ENCODE measurements at regions not wholly inside any gene's neighbourhood (a gene's known extent, or its start where the extent isn't known, plus 50 kb on each side); places are given as distances from the start of the nearest gene placed in this dataset.

DNA sequence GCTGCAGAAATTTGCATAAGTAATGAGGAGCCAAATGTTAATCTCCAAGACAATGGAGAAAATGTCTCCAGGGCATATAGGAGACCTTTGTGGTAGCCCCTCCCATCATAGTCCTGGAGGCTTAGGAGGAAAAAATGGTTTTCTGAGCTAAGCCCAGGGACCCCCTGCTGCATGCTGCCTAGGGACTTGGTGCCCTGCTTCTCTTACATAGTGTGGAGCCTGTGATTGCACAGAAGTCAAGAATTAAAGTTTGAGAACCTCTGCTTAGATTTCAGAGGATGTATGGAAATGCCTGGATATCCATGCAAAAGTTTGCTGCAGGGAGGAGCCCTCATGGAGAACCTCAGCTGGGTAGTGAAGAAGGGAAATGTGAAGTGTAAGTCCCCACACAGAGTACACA lies 379.4 kb upstream of the TACR3 start:
- DNase-seq (ENCODE audit: low spot score in 2 of 2) (no peak), ATAC-seq (replicated peaks; ENCODE audit: extremely low read depth, poor library complexity, severe bottlenecking) (no peak)
- no peaks in the 10 kb centered on the region for H3K36me3 Mint-ChIP-seq (ENCODE audit: insufficient read depth)
- no peak overlapping the region for H3K27ac Mint-ChIP-seq (ENCODE audit: low read depth)
- no peaks in the 10 kb centered on the region for H3K27me3 Mint-ChIP-seq
- no peak overlapping the region for H3K4me3 Mint-ChIP-seq
- H3K9me3 Mint-ChIP-seq = peaks cover 25% of the 10 kb centered on the region
- no peaks in the 10 kb centered on the region for H3K4me1 Mint-ChIP-seq

DNA sequence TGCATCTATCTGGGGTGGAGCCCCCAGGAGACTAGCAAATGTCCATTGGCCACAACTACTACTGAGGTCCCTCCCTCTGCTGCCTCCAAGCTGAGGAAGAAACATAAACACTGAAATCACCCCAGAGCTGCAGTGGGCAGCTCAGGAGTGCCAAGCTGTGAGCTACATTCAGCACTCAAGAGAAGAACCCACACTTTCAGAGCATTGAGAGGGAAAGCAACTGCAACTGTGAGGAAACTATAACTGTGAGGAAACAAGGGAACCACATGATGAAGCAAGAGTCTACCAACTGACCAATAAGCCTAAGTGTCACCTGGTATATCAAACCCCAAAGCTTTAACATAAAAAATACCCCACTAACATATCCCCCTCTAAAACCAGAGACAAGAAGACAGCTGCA lies 373.5 kb upstream of the TACR3 start:
- no peak overlapping the region for H3K4me3 Mint-ChIP-seq

DNA sequence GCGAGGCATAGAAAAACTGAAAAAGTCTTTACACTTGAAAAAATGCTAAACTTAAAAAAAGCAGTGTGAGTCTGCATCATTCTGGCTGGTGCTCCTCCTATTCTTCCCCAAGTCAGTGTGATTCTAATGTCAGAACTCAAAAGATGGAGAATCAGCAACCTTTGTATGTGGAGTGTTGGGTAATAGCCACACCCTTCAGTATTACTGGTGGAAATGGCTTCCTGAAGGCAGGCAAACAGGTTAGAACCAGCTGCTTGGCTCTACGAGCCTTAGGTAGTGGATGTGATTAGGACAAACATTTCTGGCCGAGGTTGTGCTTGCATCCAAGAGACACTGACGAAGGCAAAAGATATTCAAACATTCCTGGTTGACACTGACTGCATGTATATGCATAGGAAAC lies 353.4 kb upstream of the TACR3 start:
- no peak overlapping the region for H3K27ac Mint-ChIP-seq (ENCODE audit: low read depth)
- ATAC-seq (replicated peaks; ENCODE audit: extremely low read depth, poor library complexity, severe bottlenecking) = no peak
- no peak for DNase-seq (ENCODE audit: low spot score in 2 of 2)
- H3K4me1 Mint-ChIP-seq = no peaks in the 10 kb centered on the region
- no peaks in the 10 kb centered on the region for H3K36me3 Mint-ChIP-seq (ENCODE audit: insufficient read depth)
- H3K27me3 Mint-ChIP-seq = no peaks in the 10 kb centered on the region
- H3K9me3 Mint-ChIP-seq = no peaks in the 10 kb centered on the region
- no peak overlapping the region for H3K4me3 Mint-ChIP-seq

More for the DNA sequence above, 373.5 kb upstream of the TACR3 start:
- Mint-ChIP-seq H3K9me3 (peaks cover 22% of the 10 kb centered on the region), H3K27me3 (no peaks in the 10 kb centered on the region), H3K27ac (ENCODE audit: low read depth) (no peak overlapping the region), H3K36me3 (ENCODE audit: insufficient read depth) (no peaks in the 10 kb centered on the region), H3K4me1 (no peaks in the 10 kb centered on the region)
- ATAC-seq (replicated peaks; ENCODE audit: extremely low read depth, poor library complexity, severe bottlenecking) (no peak), DNase-seq (ENCODE audit: low spot score in 2 of 2) (no peak)

DNA sequence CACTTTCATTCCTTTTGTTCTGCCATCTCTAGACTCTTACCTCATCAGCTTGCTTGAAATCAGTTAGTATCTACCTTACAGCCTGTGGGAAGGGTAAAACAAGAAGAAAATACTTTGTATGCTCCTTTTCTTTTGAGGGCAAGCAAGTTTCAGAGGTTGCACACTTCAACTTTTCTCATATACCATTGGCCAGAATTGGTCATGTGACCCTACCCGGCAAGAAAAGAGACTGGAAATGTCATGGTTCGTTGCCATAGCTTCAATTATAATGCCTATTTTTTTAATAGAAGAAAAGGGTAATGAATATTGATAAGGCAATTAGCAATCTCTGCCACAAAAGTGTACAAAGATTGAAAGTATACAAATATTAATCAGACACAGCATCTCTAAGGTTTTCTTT lies 346.7 kb upstream of the TACR3 start:
- Mint-ChIP-seq H3K36me3 (ENCODE audit: insufficient read depth) (no peaks in the 10 kb centered on the region), H3K27ac (ENCODE audit: low read depth) (no peak overlapping the region), H3K4me1 (no peaks in the 10 kb centered on the region), H3K4me3 (no peak overlapping the region), H3K9me3 (no peaks in the 10 kb centered on the region), H3K27me3 (no peaks in the 10 kb centered on the region)
- DNase-seq (ENCODE audit: low spot score in 2 of 2) (no peak), ATAC-seq (replicated peaks; ENCODE audit: extremely low read depth, poor library complexity, severe bottlenecking) (no peak)

DNA sequence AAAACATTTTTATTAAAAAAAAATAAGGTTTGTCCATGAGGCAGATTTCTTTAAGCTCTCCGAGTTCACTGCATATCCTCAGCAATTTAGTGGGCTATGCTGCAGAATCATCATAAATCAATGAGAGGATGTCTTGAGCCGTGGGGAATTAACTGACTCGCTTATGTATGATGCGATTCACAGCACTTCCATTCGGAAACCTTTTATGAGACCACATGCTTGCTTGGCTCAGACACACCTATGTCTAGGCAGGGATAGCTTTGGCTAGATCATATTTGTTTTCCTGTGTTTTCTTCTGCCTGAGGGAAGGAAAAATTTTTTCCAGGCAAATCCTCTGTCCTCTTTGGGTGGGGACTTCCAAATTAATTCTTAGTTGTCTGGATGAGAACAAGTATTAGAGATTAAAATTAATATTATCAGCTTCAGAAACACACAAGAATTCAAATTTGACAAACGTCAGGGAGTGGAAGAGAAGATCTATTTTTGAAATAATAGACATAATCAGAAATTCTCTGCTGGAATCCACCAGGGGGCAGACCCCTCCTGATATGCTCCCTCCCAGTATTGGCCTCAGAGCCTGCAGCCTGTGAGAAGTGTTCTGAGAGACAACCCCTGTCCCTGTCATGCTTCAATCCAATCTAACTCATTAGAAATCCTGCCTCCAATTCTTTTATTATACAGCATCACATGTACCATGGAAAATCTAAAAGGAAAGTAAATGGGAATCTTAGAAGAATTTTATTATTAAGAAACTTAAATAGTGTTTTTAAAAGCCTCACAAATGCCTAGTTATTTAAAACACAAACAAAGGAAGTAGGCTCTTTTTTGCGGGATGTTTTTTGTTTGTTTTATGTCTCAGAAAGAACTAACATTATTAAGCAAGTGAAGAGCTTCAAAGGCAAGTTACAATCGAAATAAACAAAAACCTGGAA lies 345.1 kb upstream of the TACR3 start:
- no peak overlapping the region for H3K27ac Mint-ChIP-seq (ENCODE audit: low read depth)
- no peaks in the 10 kb centered on the region for H3K27me3 Mint-ChIP-seq
- no peaks in the 10 kb centered on the region for H3K4me1 Mint-ChIP-seq
- H3K9me3 Mint-ChIP-seq = peaks cover 5% of the 10 kb centered on the region
- ATAC-seq (replicated peaks; ENCODE audit: extremely low read depth, poor library complexity, severe bottlenecking) (no peak), DNase-seq (ENCODE audit: low spot score in 2 of 2) (no peak)
- no peak overlapping the region for H3K4me3 Mint-ChIP-seq
- H3K36me3 Mint-ChIP-seq (ENCODE audit: insufficient read depth) = no peaks in the 10 kb centered on the region

DNA sequence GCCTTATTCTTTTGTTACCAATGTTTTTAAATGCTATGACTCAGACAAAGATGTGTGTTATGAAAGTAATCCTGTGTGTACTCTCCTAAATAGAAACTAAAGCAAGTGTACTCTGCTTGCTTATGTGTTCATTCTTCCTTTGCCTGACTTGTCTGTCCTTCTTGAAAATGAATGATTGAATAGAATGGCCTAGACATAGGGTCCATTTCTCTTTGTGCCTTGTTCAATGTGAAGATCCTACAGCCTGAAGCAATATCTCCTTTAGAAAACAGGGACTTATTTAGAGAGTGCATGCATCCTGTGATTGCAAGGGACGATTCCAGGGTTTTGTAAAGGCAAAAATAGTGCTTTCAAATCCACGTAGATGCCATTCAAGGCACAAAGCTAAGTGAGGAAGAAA lies 343.6 kb upstream of the TACR3 start:
- H3K4me3 Mint-ChIP-seq = no peak overlapping the region
- peaks cover 12% of the 10 kb centered on the region for H3K9me3 Mint-ChIP-seq
- H3K27ac Mint-ChIP-seq (ENCODE audit: low read depth) = no peak overlapping the region
- H3K27me3 Mint-ChIP-seq = no peaks in the 10 kb centered on the region
- no peaks in the 10 kb centered on the region for H3K4me1 Mint-ChIP-seq
- H3K36me3 Mint-ChIP-seq (ENCODE audit: insufficient read depth) = no peaks in the 10 kb centered on the region
- ATAC-seq (replicated peaks; ENCODE audit: extremely low read depth, poor library complexity, severe bottlenecking) (no peak), DNase-seq (ENCODE audit: low spot score in 2 of 2) (no peak)

DNA sequence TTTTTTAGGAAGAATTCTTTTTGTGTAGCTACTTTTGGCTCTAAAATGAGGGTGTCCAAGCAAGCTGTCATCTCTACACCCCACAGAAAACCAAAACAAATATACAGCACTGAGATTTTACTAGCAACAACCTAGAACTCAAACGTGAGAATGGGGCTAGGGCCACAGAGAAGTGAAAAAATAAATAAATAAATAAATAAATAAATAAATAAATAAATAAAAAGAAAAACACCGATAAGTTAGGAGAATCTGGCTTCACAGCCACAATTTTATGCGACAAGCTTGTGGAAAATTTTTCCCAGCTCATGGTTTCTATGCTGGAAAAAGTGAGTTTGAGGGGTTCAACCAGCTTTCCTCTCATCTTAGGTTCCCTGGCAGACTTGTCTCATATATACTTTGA lies 324.6 kb upstream of the TACR3 start:
- no peak overlapping the region for H3K27ac Mint-ChIP-seq (ENCODE audit: low read depth)
- no peak overlapping the region for H3K4me3 Mint-ChIP-seq
- no peaks in the 10 kb centered on the region for H3K4me1 Mint-ChIP-seq
- ATAC-seq (replicated peaks; ENCODE audit: extremely low read depth, poor library complexity, severe bottlenecking) = no peak
- H3K36me3 Mint-ChIP-seq (ENCODE audit: insufficient read depth) = no peaks in the 10 kb centered on the region
- H3K27me3 Mint-ChIP-seq = no peaks in the 10 kb centered on the region
- no peak for DNase-seq (ENCODE audit: low spot score in 2 of 2)
- no peaks in the 10 kb centered on the region for H3K9me3 Mint-ChIP-seq

DNA sequence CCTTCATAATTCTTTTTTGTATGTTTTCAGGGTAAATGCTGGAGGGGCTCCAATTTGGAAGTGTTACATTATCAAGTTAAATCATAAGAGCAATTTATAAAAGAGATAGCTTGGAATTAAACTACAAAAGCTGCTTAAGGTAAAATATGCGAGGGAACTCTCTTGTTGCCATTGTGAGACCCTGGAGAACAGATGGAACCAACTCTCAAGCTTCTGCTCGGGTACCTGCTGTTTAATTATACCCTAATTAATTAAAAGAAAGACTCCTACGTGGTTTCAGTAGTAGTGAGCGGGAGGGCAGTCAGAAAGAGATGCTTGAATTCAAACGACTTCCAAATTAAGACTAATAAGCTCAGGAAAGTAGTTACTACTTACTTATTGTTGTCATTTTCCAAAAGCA lies 313.1 kb upstream of the TACR3 start:
- Mint-ChIP-seq H3K36me3 (ENCODE audit: insufficient read depth) (no peaks in the 10 kb centered on the region), H3K27me3 (no peaks in the 10 kb centered on the region), H3K27ac (ENCODE audit: low read depth) (no peak overlapping the region), H3K4me3 (no peak overlapping the region), H3K9me3 (no peaks in the 10 kb centered on the region), H3K4me1 (no peaks in the 10 kb centered on the region)
- DNase-seq (ENCODE audit: low spot score in 2 of 2) = no peak
- ATAC-seq (replicated peaks; ENCODE audit: extremely low read depth, poor library complexity, severe bottlenecking) = no peak

DNA sequence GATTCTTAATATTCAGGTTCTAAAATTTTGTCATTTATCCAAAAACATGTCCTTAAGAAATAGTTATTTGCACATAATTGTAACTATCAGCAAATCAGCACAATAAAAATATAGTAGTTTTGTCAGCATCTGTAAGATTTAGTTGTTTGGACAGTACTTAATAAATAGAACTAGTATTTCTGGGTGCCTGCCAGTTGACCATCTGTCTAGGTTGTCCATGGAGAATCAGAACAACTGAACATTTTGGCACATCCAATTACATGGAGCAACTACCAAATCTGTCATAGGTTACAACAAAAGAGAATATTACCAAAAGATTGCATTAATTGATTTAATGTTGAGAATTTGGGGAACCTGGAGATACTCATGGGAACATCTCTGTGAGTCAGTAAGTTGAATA lies 305.5 kb upstream of the TACR3 start:
- H3K27me3 Mint-ChIP-seq = no peaks in the 10 kb centered on the region
- peaks cover 9% of the 10 kb centered on the region for H3K9me3 Mint-ChIP-seq
- H3K36me3 Mint-ChIP-seq (ENCODE audit: insufficient read depth) = no peaks in the 10 kb centered on the region
- H3K4me1 Mint-ChIP-seq = no peaks in the 10 kb centered on the region
- H3K27ac Mint-ChIP-seq (ENCODE audit: low read depth) = no peak overlapping the region
- H3K4me3 Mint-ChIP-seq = no peak overlapping the region
- ATAC-seq (replicated peaks; ENCODE audit: extremely low read depth, poor library complexity, severe bottlenecking) (no peak), DNase-seq (ENCODE audit: low spot score in 2 of 2) (no peak)

DNA sequence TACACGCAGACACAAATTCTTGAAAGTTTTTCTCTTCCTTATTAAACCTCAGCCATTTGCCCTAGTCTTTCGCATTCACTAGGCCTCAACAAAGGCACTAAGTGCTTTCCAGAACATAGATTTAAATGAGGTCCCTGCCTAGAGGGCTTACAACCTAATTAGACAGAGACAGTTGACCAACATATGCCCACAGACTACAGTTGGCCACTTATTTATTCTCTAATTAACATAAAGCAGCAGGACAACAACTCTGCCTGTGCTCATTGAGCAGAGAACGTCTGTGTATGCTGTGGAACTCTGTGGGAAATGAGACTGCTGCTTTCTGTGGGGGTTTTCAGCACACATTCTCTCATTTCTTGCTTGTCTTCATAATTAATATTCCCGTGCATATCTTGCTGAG lies 303.0 kb upstream of the TACR3 start:
- ATAC-seq (replicated peaks; ENCODE audit: extremely low read depth, poor library complexity, severe bottlenecking) = no peak
- Mint-ChIP-seq H3K4me1 (no peaks in the 10 kb centered on the region), H3K27me3 (no peaks in the 10 kb centered on the region), H3K4me3 (no peak overlapping the region), H3K36me3 (ENCODE audit: insufficient read depth) (no peaks in the 10 kb centered on the region), H3K27ac (ENCODE audit: low read depth) (no peak overlapping the region), H3K9me3 (peaks cover 19% of the 10 kb centered on the region)
- no peak for DNase-seq (ENCODE audit: low spot score in 2 of 2)

DNA sequence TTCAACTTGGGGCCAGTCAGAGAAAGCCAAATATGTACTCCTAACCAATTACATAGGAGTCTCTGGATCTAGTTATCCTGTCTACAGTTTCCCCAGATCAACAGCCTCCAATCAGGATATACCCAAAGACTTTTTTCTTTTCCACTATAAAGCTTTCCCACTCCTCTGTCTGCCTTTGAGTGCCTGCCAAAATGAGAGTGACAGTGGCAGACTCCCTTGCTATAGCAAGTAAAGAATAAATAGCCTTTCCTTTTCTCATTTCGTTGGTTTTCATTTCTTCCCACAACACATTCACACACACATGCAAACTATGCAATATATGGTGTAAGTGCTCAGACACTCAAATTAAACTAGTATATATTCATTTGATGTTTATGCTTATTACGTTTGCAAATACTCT lies 302.4 kb upstream of the TACR3 start:
- no peak for ATAC-seq (replicated peaks; ENCODE audit: extremely low read depth, poor library complexity, severe bottlenecking)
- Mint-ChIP-seq H3K4me1 (no peaks in the 10 kb centered on the region), H3K4me3 (no peak overlapping the region), H3K27ac (ENCODE audit: low read depth) (no peak overlapping the region), H3K9me3 (peaks cover 19% of the 10 kb centered on the region), H3K27me3 (no peaks in the 10 kb centered on the region), H3K36me3 (ENCODE audit: insufficient read depth) (no peaks in the 10 kb centered on the region)
- DNase-seq (ENCODE audit: low spot score in 2 of 2) = no peak

DNA sequence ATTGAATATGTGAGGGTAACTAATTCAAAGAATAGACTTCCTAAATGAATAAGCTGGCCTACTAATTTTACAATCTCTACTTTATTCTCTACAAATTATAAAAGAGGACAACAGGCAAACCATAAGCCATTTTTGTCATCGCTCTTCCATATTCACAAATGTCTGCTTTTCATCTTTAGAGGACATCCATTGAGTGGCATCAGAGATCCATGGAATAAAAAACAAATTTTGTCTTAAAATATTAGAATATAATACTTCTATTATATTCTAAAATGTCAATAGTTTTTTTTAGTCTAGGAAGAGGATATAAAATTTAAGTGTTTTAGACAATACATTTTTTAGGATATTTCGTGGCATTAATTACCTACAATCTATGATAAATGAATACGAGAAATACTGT lies 300.9 kb upstream of the TACR3 start:
- no peaks in the 10 kb centered on the region for H3K4me1 Mint-ChIP-seq
- H3K4me3 Mint-ChIP-seq = no peak overlapping the region
- no peaks in the 10 kb centered on the region for H3K36me3 Mint-ChIP-seq (ENCODE audit: insufficient read depth)
- DNase-seq (ENCODE audit: low spot score in 2 of 2) (no peak), ATAC-seq (replicated peaks; ENCODE audit: extremely low read depth, poor library complexity, severe bottlenecking) (no peak)
- H3K27ac Mint-ChIP-seq (ENCODE audit: low read depth) = no peak overlapping the region
- H3K9me3 Mint-ChIP-seq = peaks cover 12% of the 10 kb centered on the region
- H3K27me3 Mint-ChIP-seq = no peaks in the 10 kb centered on the region

DNA sequence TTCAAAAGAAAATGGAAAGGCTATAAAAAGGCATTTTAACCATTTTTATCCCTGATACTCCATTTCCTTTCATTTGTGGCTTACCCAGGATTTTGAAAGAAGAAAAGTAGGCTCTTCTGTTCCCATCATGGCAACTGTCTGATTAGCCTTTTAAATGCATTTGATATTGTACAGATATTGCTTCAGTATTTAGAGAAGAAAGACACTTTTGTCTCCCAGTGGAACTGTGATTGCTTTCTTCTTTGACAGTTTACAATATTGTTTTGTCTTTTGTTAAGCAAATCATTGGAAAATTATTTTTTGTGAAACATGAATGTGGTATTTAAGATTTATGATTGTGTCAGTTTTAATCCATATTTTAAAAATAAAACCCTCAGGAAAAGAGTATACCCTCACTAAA lies 297.4 kb upstream of the TACR3 start:
- ATAC-seq (replicated peaks; ENCODE audit: extremely low read depth, poor library complexity, severe bottlenecking) (no peak), DNase-seq (ENCODE audit: low spot score in 2 of 2) (no peak)
- Mint-ChIP-seq H3K4me1 (no peaks in the 10 kb centered on the region), H3K9me3 (peaks cover 10% of the 10 kb centered on the region), H3K27ac (ENCODE audit: low read depth) (no peak overlapping the region), H3K4me3 (no peak overlapping the region), H3K36me3 (ENCODE audit: insufficient read depth) (no peaks in the 10 kb centered on the region), H3K27me3 (no peaks in the 10 kb centered on the region)
